HG03064 (cell line): ENCODE measurements at regions not wholly inside any gene's neighbourhood (a gene's known extent, or its start where the extent isn't known, plus 50 kb on each side); places are given as distances from the start of the nearest gene placed in this dataset.

Source experiments
- ATAC-seq: cut with Tn5 transposase; IDR thresholded peaks from one replicate; pipeline ENCODE4 v1.9.1; 2021; ENCODE audit warnings: low read depth; ENCODE audit not compliant: unreplicated experiment

DNA sequence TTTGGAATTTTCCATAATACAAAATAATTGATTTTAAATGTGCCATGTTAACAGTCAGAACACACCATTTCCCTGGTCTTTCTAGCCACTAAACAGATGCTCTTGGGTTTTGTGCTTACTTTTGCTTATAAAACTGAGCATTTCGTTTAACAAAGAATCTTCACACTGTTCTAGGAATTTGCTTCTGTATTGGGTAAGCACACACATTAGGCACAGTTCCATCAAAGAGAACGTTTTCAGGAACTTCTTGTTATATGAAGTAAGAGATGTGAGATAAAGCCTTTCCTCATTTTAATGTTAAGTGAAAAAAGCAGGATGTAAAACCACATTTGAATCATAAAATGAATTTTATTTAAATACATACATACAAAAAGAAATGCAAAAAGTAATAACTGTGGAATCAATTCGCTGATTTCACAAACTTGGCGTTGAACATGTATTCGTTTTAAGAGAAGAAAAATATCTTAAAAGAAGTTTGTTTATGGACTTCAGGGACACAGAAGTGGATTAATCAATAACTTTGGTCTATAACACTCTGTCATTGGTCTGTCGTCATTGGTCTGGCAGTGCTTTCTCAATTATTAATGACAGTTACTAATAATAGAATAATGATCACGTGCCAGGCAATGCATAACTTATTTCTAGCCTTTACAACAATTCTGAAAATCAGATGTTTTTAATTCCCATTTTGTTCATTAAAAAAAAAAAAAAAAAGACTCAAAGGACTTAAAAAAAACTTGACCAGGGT is 199.9 kb upstream of the PRDM1 start:
- no peak for ATAC-seq

DNA sequence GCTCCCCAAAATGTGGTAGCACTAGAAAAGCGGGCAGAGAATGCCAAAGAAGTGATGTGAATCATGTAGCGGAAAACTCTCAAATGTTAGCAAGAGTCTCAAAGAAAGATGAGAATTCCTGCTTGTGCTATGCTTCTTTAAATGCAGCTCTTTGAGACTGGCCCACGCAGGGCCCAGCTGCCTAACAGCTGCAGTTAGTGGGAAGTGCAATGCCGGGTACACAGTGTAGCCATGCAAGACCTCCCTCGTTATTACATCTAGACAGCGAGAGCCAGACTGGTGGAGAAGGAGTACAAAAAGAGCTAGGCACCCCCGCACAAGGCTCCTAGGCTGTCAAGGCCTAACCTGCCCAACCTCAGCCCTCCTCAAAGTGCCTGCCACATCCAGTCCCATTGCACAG is 201.7 kb upstream of the PRDM1 start:
- ATAC-seq, result no peak

DNA sequence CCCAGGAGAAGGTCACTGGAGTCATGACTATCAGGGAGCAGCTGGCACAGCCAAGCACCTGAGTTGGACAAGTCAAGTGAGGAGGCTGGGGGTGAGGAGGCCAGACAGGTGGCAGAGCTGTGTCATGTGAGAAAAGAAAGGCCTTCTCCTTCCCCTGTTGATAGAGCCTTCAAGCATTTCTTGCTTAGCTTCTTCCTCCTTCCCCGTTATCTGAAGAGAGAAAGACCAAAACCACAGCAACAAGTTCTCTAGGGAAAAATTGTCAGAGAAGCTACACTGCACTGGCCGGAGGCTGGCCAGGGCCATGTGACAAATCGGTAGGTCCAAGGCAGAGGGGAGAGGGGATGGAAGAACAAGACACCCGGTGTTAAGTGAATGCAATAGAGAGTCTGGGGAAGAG is 202.1 kb upstream of the PRDM1 start:
- no peak for ATAC-seq

DNA sequence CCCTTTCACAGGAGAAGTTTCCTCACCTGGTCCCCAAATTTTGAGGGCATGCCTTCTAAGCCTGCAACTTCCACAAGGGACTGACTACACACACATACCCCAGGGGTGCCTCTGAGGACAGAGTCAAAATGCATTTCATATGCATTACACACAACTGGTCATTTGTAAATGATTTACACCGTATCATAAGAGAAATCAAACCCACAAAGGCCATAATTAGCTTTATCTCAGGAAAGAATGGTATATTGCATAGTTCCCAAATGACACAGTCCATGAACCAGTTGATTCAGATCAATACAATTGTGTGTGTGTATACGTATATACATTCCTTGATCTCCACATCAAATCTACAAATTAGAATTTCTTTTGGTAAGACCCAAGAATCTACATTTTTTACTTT is 203.3 kb upstream of the PRDM1 start:
- ATAC-seq, result no peak

DNA sequence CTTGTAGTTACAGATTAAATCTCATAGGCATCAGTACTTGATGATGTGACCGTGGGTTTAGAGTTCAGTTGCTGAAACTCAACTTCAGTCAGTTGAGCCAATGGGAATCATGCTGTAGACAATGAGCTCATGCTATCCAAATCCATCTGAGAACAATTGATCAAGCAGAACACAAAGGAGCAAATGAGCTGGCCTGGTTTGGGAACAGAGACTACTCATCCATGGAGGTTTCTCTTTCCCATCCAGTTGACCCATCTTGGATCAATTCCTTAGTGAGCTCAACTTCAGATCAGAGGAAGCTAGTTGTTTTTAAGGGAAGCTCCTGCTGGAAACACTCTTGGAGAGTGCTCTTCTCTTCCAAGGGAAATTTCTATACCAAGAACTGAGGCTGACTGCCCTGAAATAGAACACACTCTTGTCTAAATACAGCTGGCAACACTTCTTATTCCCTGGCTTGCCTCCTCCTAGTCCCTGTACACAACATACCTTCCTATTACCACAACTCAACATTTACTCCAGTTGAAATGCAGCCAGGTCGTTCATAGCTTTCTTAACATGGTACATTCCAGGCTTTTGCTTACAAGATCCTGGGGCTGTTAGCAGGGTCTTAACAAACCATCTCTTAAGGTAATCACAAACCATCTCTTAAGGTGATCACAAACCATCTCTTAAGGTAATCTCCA is 203.9 kb upstream of the PRDM1 start:
- no peak for ATAC-seq

DNA sequence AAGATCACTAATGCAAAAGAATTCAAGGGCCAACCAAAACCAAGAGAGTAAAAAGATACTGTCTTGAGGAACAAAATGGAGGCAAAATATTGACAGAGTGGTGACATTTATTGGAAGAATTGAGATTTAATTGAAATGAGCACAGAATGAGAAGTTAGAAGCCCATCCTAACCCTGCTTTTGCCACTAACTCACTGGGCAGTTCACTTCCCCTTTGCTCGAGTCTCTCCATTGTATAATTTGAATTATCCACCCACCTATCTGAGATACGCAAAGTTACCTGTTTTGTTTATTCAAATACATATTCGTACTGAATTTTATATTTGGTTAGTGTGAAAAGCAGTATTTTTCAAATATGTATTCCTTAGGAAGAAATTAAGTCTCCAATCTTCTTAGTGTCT is 204.5 kb upstream of the PRDM1 start:
- no peak for ATAC-seq

DNA sequence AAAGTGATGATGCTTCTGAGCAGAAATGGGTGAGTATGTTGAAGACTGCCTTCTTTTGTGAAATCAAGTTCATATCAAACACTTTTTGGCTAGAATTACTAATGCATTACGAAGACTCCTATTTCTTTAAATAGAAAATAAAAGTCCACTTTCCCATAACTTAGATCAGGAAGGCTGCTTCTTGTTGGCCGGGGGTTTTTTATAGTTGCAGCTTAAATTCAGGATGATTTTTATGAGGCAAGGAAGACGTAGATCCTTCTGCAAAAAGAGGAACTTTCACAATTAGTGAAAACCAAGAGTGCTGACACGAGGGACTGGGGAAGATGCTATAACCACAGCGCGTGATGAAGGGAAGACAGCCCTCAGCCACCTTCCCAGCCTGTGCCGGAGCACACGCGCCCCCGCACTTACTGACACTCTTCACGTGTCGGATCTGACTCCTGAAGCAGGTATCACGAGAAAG is 206.1 kb upstream of the PRDM1 start:
- ATAC-seq, result no peak

DNA sequence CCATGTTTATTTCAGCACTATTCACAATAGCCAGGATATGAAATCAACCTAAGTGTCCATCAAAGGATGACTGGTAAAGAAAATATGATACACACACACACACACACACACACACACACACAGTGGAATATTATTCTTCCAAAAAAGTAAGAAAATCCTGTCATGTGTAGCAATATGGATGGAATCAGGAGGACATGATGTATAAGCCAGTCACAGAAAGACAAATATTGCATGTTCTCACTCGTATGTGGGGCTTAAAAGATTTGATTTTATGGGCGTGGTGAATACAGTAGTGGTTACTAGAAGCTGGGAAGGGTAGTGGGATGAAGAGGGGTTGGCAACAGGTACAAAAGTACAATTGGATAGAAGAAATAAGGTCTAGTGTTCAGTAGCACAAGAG is 207.0 kb upstream of the PRDM1 start:
- no peak for ATAC-seq

DNA sequence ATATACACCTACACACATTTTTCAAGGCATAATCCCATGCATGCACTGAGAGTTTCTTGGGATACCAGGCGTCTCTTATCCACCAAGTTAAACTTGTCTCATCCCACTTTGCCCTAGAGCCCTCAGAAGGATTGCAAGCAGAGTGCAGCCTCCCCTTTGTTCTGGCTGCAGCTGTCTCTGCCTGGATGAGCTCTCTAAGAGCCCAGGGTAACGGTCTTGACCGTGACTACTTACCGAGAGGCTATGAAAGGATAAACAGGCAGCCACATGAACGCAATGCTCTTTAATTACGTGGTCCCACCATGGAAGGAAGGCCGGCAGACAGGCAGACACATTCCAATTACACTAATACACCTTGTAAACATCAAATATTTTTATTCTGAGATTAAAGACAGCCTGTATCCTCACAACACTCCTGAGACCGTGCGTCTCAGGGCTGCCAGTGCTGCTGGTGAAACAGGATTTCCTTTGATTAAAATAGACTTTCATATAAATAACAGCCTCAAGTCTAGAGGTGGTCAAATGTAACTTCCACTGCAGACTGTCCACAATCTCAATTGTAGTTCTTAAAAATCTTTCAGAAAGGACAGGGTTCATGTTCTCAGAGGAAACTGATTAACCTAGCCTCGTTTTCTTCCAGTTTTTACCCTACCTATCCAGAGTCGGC is 210.0 kb upstream of the PRDM1 start:
- ATAC-seq, result no peak

DNA sequence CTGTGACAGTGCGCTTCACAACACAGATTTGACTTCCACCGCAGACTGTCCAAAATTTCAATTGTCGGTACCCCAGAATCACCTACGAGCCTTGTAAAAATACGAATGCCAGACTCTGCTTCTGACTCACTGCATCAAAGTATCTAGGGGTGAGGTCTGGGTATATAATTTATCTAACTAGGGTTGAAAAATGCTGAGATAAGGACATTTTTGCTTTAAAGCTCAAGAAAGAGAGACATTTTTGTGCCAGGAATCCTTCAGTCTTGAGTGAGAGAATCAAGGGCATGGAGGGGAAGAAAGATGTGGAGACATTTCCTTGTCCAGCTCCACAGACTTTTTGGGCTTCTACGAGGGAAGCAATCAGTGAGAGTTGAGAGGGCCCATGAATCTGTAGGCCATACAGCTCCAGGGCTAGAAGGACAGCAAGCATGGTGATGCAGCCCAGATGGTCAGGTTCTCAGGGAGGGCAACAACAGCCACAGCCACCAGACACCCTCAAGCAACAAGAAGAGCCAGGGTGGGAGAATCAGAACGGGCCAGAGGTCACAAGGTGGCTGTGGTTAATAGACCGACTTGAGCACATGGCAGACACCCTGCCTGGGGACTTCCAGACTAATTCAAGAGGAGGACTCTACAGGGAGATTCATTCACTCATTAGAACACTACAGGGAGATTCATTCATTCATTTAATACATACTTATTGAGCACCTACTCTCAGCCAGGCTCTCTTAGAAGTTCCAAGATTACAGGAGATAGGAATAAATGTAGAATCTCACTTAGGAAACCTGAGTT is 211.1 kb upstream of the PRDM1 start:
- no peak for ATAC-seq

DNA sequence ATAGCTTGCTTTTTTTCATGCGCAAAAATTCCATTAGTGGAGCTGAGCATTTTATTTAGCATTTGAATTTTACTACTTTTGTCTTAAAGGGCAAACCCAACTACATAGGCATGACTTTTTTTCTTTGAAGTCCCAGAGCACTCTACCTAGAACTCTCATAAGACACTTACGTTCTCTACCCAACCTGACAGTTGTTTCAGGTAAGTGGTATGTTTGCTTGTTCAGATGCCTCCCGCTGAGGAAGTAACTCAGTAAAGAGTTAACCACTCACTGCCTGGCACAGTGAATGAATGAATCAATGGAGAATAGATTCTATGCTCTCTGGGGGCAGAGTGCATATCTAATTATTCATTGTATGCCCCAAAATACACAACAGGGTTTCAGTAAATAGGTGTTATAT is 212.3 kb upstream of the PRDM1 start:
- ATAC-seq, result no peak

DNA sequence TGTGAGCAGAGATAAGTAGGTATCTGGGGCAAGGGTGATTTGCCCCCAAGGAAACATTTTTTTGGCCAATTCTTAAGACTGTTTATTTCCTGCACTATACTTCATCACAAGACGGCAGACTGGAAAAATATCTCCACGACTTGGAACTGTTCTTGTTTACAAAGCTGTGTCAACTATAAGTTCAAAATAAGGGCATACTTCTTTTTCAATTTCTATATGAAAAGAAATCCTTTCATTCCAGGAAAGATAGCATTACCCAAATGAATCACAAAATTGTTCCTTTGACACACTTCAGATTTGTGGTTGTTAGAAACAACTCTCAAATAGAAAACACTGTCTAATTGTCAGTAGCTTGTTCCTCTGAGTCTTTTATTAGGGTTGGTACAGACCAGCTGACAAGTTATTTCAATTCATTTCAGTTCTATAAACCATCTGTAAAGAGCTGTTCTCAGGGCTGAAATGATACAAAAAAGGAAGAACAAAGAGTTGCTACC is 212.9 kb upstream of the PRDM1 start:
- no peak for ATAC-seq

DNA sequence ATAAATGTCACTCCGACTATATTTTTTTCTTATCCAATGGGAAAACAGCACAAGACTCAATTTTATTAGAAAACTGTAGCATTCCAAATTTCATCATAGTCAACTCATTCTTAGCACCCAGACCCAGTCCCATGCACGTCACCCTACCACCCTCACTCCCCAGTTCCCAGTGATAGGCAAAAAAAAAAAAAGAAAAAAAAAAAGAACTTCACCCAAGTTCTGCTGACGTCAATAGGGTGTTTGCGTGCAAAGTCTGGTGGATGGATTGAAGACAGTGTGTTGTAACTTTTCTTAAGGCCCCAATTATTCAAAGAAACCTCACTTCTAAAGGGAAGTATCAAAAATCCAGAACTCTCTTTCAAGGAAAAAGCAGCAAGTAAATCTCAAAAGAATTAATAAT is 213.9 kb upstream of the PRDM1 start:
- no peak for ATAC-seq

DNA sequence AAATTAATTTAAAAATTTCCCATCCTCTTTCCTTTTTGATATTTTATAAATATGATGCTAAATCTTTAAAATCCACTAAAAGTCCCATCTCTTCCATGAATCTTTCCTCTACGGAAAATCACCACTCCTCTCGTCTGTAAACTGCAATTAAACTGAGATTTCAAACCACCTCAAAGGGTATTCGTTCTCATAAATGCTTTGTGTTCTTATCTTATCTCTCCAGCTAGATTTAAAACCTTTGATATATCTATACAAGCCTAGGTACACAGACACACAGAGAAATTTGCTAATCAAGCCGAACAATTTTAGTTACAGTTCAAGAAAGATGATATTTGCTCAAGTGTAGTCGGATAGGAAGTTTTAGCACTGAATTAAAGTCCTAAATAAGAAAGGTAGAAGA is 214.6 kb upstream of the PRDM1 start:
- ATAC-seq, result no peak

DNA sequence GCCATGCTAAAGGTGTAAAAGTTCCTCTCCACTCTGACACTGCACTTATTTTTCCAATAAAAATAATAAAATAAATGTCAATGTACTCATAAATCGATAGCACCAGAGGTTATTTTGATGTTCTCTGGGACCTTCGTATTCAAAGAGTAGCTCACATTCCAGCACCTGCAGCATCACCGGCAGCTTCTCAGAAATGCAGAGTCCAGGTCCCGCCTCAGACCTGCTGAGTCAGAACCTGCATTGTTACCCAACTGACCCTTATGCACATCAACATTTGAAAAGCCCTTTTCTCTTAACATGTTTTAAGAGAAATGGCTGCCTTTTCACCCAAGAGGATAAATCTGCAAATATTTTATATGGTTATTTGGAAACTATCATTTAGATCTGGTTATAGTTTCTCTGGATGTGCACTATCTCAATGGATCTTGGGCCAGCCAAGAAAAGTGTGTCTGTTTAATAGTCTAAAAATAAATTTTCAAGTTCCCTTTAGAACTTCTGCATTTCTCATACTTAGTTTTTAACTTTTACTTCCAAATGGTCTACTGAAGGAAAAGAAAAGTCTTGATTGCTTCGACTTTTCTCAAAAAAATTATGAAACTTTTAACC is 216.2 kb upstream of the PRDM1 start:
- ATAC-seq, result no peak

DNA sequence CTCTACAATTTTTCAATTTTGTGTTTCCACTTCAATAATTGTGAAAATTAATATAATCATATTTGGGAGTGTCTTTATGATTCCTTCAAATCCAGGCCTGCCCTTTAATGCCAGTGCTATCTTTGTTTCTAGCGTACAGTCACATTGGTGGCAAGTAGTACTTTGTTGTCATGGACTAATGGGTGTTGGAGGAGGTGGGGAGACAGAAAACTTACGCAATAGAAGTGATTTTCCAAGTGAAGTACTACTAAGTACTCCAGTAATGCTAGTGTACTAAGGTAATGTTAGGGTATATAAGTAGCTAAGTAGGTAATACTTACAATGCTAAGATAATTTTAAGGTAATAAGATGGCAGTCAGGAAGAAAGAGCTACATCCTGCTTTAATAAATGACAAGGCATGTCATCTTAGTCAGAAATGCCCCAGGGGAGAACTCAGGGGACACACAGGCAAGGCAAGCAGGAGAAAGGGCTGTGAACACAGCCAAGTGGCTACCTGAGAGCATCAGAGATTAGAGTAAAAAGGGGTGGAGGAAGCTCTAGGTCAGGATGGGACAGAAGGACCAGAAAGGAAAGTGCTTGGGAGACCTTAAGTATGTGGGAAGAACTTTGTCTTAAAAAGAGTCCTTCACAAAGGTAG is 217.2 kb upstream of the PRDM1 start:
- ATAC-seq, result no peak

DNA sequence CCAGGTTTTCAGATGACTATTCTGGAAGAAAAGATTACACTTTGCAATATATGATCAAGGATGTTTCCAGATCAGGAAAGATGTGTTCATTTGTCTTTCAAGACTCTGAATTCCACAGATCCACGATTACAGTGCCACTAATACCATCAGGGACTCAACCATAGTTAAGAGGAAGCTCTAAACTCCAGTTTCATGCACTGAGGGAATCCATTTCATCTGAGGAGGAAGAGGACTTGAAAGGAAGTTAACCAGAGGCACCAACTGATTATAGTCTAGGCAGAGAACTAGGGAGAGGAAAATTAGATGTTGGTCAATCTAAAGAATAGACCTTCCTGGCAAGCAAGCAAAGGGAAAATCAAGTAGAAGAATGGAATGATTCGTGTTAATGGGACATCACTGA is 218.3 kb upstream of the PRDM1 start:
- no peak for ATAC-seq

DNA sequence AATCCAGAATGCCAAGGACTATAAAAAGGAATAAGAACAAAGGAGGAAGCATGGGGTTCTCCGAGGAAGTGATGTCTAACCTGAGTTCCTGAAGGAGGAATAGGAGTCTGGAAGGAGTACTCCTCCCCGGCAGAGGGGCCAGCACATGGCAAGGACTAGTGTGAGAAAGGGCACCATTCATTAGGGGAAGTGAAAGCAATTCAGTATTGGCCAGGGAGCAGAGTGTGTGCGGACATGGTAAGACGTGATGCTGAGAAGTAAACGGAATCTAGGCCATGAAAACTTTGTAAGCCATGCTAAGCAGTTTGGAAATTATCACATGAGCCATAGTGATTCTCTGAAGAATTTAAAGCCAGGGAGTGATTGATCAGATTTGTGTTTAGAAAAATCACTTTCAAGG is 218.9 kb upstream of the PRDM1 start:
- no peak for ATAC-seq

DNA sequence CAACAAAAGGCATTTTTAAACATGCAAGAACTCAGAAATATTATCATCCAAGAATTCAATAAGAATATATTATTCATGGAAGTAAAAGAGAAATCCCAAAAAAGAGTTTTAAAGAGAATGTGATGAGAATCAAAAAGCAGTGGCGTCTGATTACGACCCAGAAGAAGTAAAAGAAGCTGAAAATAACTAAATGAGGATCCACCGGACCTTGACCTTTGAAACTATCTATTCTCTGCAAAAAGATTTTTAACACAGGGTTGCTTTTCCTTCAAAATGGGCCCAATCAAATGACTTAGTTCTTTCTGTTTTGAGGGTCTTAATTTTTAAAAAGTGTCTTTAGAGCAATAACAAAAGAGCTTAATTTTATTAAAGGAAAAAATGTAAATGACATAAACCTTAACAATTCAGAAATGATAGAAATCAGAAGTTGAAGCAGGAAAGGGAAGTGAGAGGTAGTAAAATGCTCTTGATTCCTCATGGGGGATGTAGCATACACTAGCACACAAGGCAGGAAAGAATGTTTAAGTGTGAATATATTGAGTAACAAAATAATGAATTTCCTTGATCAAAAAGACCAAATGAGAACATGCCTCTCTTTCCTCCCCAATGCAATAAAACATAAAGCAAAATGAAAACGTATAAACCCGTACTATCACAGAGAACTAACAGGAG is 223.1 kb upstream of the PRDM1 start:
- no peak for ATAC-seq
